Sigmoid colon (tissue), 6 donors: ENCODE measurements at regions not wholly inside any gene's neighbourhood (a gene's known extent, or its start where the extent isn't known, plus 50 kb on each side); places are given as distances from the start of the nearest gene placed in this dataset.

Source experiments
- DNase-seq: peaks from one replicate; pipeline ENCODE4 v3.0.0-alpha.2; 2019
- H3K27ac ChIP-seq, 4 donors: fragments of 200-600 bp; sonication (generic); one replicate each; pipeline ENCODE4 v1.5.1; 2016 to 2019; ENCODE audit warnings: mild to moderate bottlenecking in 1 of 4
- H3K27me3 ChIP-seq, 3 donors: fragments of 200-600 bp; sonication (generic); one replicate each; pipeline ENCODE4 v1.5.1; 2019; ENCODE audit warnings: mild to moderate bottlenecking in 1 of 3
- H3K36me3 ChIP-seq, 4 donors: fragments of 200-600 bp; sonication (generic); one replicate each; pipeline ENCODE4 v1.5.1; 2016 to 2019
- H3K4me1 ChIP-seq, 4 donors: fragments of 200-600 bp; sonication (generic); one replicate each; pipeline ENCODE4 v1.5.1; 2017 to 2019
- H3K4me3 ChIP-seq, 4 donors: fragments of 200-600 bp; sonication (generic); one replicate each; pipeline ENCODE4 v1.5.1; 2017 to 2019; ENCODE audit warnings: mild to moderate bottlenecking in 2 of 4, moderate library complexity in 1 of 4
- H3K9me3 ChIP-seq, 4 donors: fragments of 200-600 bp in 3 of 4; sonication (generic) in 3 of 4; one replicate each; pipeline versions ENCODE4 v1.5.1 to v1.6.1; 2013 to 2019
- CTCF ChIP-seq, 4 experiments: fragments of 450-650 bp in 3 of 4; fragments of 200-600 bp in 1 of 4; IDR thresholded peaks; one replicate each; pipeline ENCODE4 v1.5.1; 2016 to 2019; ENCODE audit warnings: antibody characterized with exemption in 4 of 4, mild to moderate bottlenecking in 3 of 4, moderate library complexity in 2 of 4
- EP300 ChIP-seq, 4 donors: sonication (generic); formaldehyde crosslinking; IDR thresholded peaks; one replicate each; pipeline ENCODE4 v1.6.1; 2017; ENCODE audit warnings: antibody characterized with exemption in 4 of 4
- POLR2A ChIP-seq, 2 donors: fragments of 450-650 bp; IDR thresholded peaks; one replicate each; pipeline ENCODE4 v1.6.1; 2016; ENCODE audit warnings: antibody characterized with exemption in 2 of 2, mild to moderate bottlenecking in 2 of 2, moderate library complexity in 2 of 2
- POLR2AphosphoS5 ChIP-seq, 4 donors: sonication (generic); formaldehyde crosslinking; IDR thresholded peaks; one replicate each; pipeline ENCODE4 v1.6.1; 2017; ENCODE audit warnings: antibody characterized with exemption in 4 of 4
- WGBS, 2 donors: extraction: QIAGEN DNeasy Blood & Tissue Kit; methylation state at CpG; one replicate each; pipeline ENCODE4 v1.1.7; 2013; 5-methylcytosine and 5-hydroxymethylcytosine counted together
- intact Hi-C: fragments of 100-400 bp; cut with DNase I; formaldehyde crosslinking; loops from one replicate; pipeline ENCODE4 v1.15.1; 2023
- donor health status: healthy with polysubstance abuse.
- donor health status: healthy.

DNA sequence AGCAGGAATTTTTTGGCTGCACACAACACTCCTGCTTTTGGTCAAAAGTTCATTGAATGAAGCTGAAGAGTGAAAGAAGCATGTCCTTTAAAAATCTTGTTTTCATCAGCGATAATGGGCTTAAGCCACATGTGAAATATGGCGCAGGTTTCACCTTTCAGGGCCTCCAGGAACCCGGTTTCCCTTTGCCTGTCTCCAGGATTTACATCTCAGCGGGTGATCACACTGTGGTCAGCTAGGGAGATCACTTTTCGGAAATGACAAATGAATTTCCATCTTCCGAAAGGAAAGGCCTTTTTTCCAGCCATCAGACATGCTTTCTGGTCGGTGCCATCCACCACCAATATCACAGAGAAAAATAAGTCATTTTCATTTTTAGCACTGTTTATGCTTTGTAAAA, 727.1 kb upstream of the TBX3 start:
- TF ChIP-seq CTCF (IDR thresholded peaks at IDR 0.05) (no peak), POLR2A (IDR thresholded peaks at IDR 0.05) (no peak), POLR2AphosphoS5 (IDR thresholded peaks at IDR 0.05) (no peak), EP300 (IDR thresholded peaks at IDR 0.05) (no peak)
- Histone ChIP-seq H3K27me3 (no peaks in the 10 kb centered on the region), H3K4me3 (no peak overlapping the region), H3K4me1 (no peaks in the 10 kb centered on the region), H3K27ac (no peak overlapping the region), H3K36me3 (no peaks in the 10 kb centered on the region), H3K9me3 (no peaks in the 10 kb centered on the region)
- WGBS, 2 donors: 72 to 89% methylated on average over 7 of the region's 7 CpGs
- intact Hi-C loops: no loop called here
- DNase-seq: no peak

DNA sequence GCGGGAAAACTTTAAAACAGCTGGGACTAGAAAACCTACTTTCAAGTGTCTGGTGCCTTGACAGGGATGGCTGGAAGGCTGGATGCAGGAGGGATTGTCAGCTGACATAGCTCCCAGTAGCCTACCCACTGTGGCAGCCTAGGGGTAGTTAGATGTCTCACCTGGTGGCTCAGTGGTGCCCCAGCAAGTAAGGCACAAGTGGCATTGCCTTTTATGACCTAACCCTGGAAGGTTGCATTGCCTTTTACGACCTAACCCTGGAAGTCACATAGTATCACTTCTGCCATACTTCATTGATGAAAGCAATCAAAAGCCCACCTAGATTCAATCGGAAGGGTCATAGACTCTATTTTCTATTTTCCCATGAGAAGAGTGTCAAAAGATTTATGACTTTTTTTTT, 724.7 kb upstream of the TBX3 start:
- Histone ChIP-seq H3K9me3 (no peaks in the 10 kb centered on the region), H3K27me3 (no peaks in the 10 kb centered on the region), H3K27ac (no peak overlapping the region), H3K36me3 (no peaks in the 10 kb centered on the region), H3K4me3 (no peak overlapping the region), H3K4me1 (peaks cover 0 to 9% (median 2%) of the 10 kb centered on the region in 4 donors)
- no peak for DNase-seq
- intact Hi-C loops: no loop called here
- TF ChIP-seq POLR2A (IDR thresholded peaks at IDR 0.05) (no peak), CTCF (IDR thresholded peaks at IDR 0.05) (no peak), POLR2AphosphoS5 (IDR thresholded peaks at IDR 0.05) (no peak), EP300 (IDR thresholded peaks at IDR 0.05) (no peak)
- whole genome bisulfite sequencing, 2 donors: 93% methylated on average over 3 of the region's 3 CpGs

- Histone ChIP-seq H3K4me3 (no peak overlapping the region), H3K27me3 (no peaks in the 10 kb centered on the region), H3K27ac (no peak overlapping the region), H3K36me3 (no peaks in the 10 kb centered on the region), H3K4me1 (peaks cover 0 to 9% (median 2%) of the 10 kb centered on the region in 4 donors), H3K9me3 (no peaks in the 10 kb centered on the region)
- intact Hi-C loops: no loop called here
- DNase-seq: no peak
- TF ChIP-seq POLR2AphosphoS5 (IDR thresholded peaks at IDR 0.05) (no peak), EP300 (IDR thresholded peaks at IDR 0.05) (no peak), CTCF (IDR thresholded peaks at IDR 0.05) (no peak), POLR2A (IDR thresholded peaks at IDR 0.05) (no peak)
Measured at GRCh38 chr12:115407723-115408122, 723.7 kb upstream of the TBX3 start.

- Histone ChIP-seq H3K4me1 (peaks cover 0 to 9% (median 2%) of the 10 kb centered on the region in 4 donors), H3K9me3 (no peaks in the 10 kb centered on the region), H3K36me3 (no peaks in the 10 kb centered on the region), H3K27ac (no peak overlapping the region), H3K4me3 (no peak overlapping the region), H3K27me3 (no peaks in the 10 kb centered on the region)
- no peak for TF ChIP-seq CTCF (IDR thresholded peaks at IDR 0.05)
- no peak for TF ChIP-seq EP300 (IDR thresholded peaks at IDR 0.05)
- no peak for TF ChIP-seq POLR2AphosphoS5 (IDR thresholded peaks at IDR 0.05)
- TF ChIP-seq POLR2A (IDR thresholded peaks at IDR 0.05): no peak
- intact Hi-C loops: no loop called here
- 79 to 86% methylated on average over 6 of the region's 6 CpGs for WGBS, 2 donors
- no peak for DNase-seq
Measured at GRCh38 chr12:115407036-115407435, 723.1 kb upstream of the TBX3 start.

DNA sequence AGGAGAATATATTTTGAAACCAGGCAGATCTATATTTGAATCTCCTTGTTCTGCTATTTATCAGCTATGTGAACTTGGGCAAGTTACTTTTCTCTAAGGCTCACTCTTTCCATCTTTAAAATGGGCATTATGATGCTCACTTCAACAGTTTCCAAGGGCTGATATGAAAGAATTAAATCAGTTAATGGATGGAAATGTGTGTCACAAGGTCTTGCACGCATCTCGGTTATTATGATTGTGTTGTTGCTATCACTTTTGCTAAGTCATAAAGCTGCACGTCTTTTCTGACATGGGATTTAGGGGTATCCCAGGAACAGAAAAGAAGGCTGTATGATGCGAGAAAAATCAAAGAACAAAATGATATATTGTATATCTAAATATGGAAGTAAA, 721.5 kb upstream of the TBX3 start:
- intact Hi-C loops: no loop called here
- H3K4me3 ChIP-seq: no peak overlapping the region
- peaks cover 0 to 9% (median 2%) of the 10 kb centered on the region in 4 donors for H3K4me1 ChIP-seq
- H3K9me3 ChIP-seq: no peaks in the 10 kb centered on the region
- no peak for TF ChIP-seq EP300 (IDR thresholded peaks at IDR 0.05)
- TF ChIP-seq POLR2AphosphoS5 (IDR thresholded peaks at IDR 0.05): no peak
- no peak for TF ChIP-seq POLR2A (IDR thresholded peaks at IDR 0.05)
- no peak for TF ChIP-seq CTCF (IDR thresholded peaks at IDR 0.05)
- H3K27ac ChIP-seq: no peak overlapping the region
- WGBS, 2 donors: 89 to 92% methylated on average over 4 of the region's 4 CpGs
- no peaks in the 10 kb centered on the region for H3K27me3 ChIP-seq
- no peak for DNase-seq
- H3K36me3 ChIP-seq: no peaks in the 10 kb centered on the region
